Heart right ventricle (tissue), 16 donors: ENCODE measurements at regions not wholly inside any gene's neighbourhood (a gene's known extent, or its start where the extent isn't known, plus 50 kb on each side); places are given as distances from the start of the nearest gene placed in this dataset.
"Not testable (repeated sequence)": the region's sequence is repeated elsewhere in the genome, so short reads cannot be mapped to it uniquely, and the experiment has no call there.

ENCODE experiments used
- ATAC-seq, 8 donors: fragments of 200-7000 bp; cut with Tn5 transposase; one replicate each; pipeline ENCODE4 v1.9.1; 2020; ENCODE audit warnings: mild to moderate bottlenecking in 8 of 8, moderate library complexity in 8 of 8, moderate number of reproducible peaks in 1 of 8
- DNase-seq, 2 donors: peaks; one replicate each; pipeline ENCODE4 v3.0.0-alpha.2; 2020
- H3K27ac ChIP-seq, 10 donors: fragments of 200-600 bp; sonication (generic) in 2 of 10; one replicate each; pipeline versions ENCODE4 v1.5.0 to v1.8.0; 2020 to 2022; ENCODE audit warnings: mild to moderate bottlenecking in 3 of 10
- H3K27me3 ChIP-seq, 7 donors: fragments of 200-600 bp; one replicate each; pipeline ENCODE4 v1.8.0; 2021 to 2022; ENCODE audit warnings: mild to moderate bottlenecking in 2 of 7
- H3K36me3 ChIP-seq, 9 donors: fragments of 200-600 bp; sonication (generic) in 1 of 9; one replicate each; pipeline versions ENCODE4 v1.5.0 to v1.8.0; 2020 to 2022; ENCODE audit warnings: mild to moderate bottlenecking in 2 of 9
- H3K4me1 ChIP-seq, 9 donors: fragments of 200-600 bp; sonication (generic) in 1 of 9; one replicate each; pipeline versions ENCODE4 v1.5.0 to v1.8.0; 2020 to 2022; ENCODE audit warnings: mild to moderate bottlenecking in 4 of 9
- H3K4me3 ChIP-seq, 10 donors: fragments of 200-600 bp; sonication (generic) in 2 of 10; one replicate each; pipeline versions ENCODE4 v1.5.0 to v1.8.0; 2020 to 2022; ENCODE audit warnings: mild to moderate bottlenecking in 7 of 10, moderate library complexity in 2 of 10
- H3K9me3 ChIP-seq, 11 donors: fragments of 200-600 bp in 10 of 11; sonication (generic) in 2 of 11; one replicate each; pipeline versions ENCODE4 v1.5.0 to v1.8.0; 2013 to 2022; ENCODE audit warnings: mild to moderate bottlenecking in 2 of 11, control low read depth in 1 of 11, moderate library complexity in 1 of 11
- CTCF ChIP-seq, 9 donors: fragments of 200-600 bp; sonication (generic) in 2 of 9; IDR thresholded peaks; one replicate each; pipeline versions ENCODE4 v1.5.0 to v1.8.0; 2021 to 2022; ENCODE audit warnings: antibody characterized with exemption in 9 of 9, mild to moderate bottlenecking in 5 of 9, moderate library complexity in 1 of 9
- WGBS, 2 donors: extraction: QIAGEN DNeasy Blood & Tissue Kit; methylation state at CpG; one replicate each; pipeline ENCODE4 v1.1.7; 2013; ENCODE audit warnings: inconsistent platforms in 1 of 2; 5-methylcytosine and 5-hydroxymethylcytosine counted together
- intact Hi-C, 10 donors: fragments of 100-400 bp; cut with DNase I; formaldehyde crosslinking; loops; one replicate each; pipeline versions ENCODE4 v1.11.1 to v1.14.2; 2022
- donor health status: Arrhythmogenic right ventricular cardiomyopathy.
- donor health status: ischemic (EF 13 %, LVEDD 7.1; RV severe dilation, severe dysfunction).
- donor health status: healthy with polysubstance abuse.
- donor health status: DM: no; HTN: yes; CAD: no.
- donor health status: DM: no; HTN: no; CAD: no.
- donor health status: ischemic (EF 25% LVEDD 6.9; RV normal size, moderate dysfunction).
- donor health status: ischemic (EF 25% LVEDD 5.7; RV mildly dilated, moderate dysfunction).
- donor health status: healthy.
- donor health status: DM: yes; HTN: yes; CAD: no.
- donor health status: Ischemic cardiomyopathy.
- donor health status: ischemic (EF 35%, LVEDD 5.7; RV mildly dilated, moderate dysfunction).
- donor health status: nonischemic (EF 11% LVEDD 7.7; RV severe dilation, severe dysfunction).
- donor health status: DM: yes; HTN: yes; CAD: no.
- donor health status: PGD.
- donor health status: ischemic (EF 29% LVEDD 5.4; RV normal size, mild dysfunction).
- donor health status: nonischemic (EF 23%, LVEDD 6.1; RV moderate dilation, normal function).

- Histone ChIP-seq H3K4me1 (no peaks in the 10 kb centered on the region), H3K27ac (no peak overlapping the region), H3K27me3 (no peaks in the 10 kb centered on the region), H3K9me3 (peaks cover 0 to 13% (median 0%) of the 10 kb centered on the region in 11 donors), H3K36me3 (no peaks in the 10 kb centered on the region), H3K4me3 (no peak overlapping the region)
- intact Hi-C loops = no loop called here
- TF ChIP-seq CTCF (IDR thresholded peaks at IDR 0.05) = no peak
- ATAC-seq (no peak), DNase-seq (no peak)
- 53 to 71% methylated on average over 2 of the region's 2 CpGs for WGBS, 2 donors
Observed at GRCh38 chr11:23873406-23873805, 623.4 kb upstream of the LUZP2 start.

- DNase-seq (no peak), ATAC-seq (no peak)
- no peaks in the 10 kb centered on the region for H3K27me3 ChIP-seq
- TF ChIP-seq CTCF (IDR thresholded peaks at IDR 0.05) = no peak
- intact Hi-C loops = no loop called here
- H3K4me1 ChIP-seq = no peaks in the 10 kb centered on the region
- 54 to 59% methylated on average over 4 of the region's 4 CpGs for WGBS, 2 donors
- no peak overlapping the region for H3K4me3 ChIP-seq
- no peaks in the 10 kb centered on the region for H3K36me3 ChIP-seq
- peaks cover 0 to 18% (median 0%) of the 10 kb centered on the region in 11 donors for H3K9me3 ChIP-seq
- H3K27ac ChIP-seq = no peak overlapping the region
Observed at GRCh38 chr11:23875176-23875850, 621.5 kb upstream of the LUZP2 start.

GRCh38 chr11:23883426-23884048 is 613.3 kb upstream of the LUZP2 start:
- DNase-seq, H3K27me3 ChIP-seq, H3K27ac ChIP-seq, H3K4me3 ChIP-seq, H3K4me1 ChIP-seq, intact Hi-C loops, H3K36me3 ChIP-seq, ATAC-seq: not testable (repeated sequence)
- H3K9me3 ChIP-seq = peaks cover 0 to 29% (median 0%) of the 10 kb centered on the region in 11 donors
- WGBS, 2 donors = 90 to 92% methylated on average over 24 to 26 of the region's 26 CpGs

- intact Hi-C loops = no loop called here
- Histone ChIP-seq H3K27me3 (no peaks in the 10 kb centered on the region), H3K36me3 (no peaks in the 10 kb centered on the region), H3K4me3 (no peak overlapping the region), H3K4me1 (no peaks in the 10 kb centered on the region), H3K9me3 (peaks cover 0 to 22% (median 0%) of the 10 kb centered on the region in 11 donors), H3K27ac (no peak overlapping the region)
- TF ChIP-seq CTCF (IDR thresholded peaks at IDR 0.05) = no peak
- no peak for DNase-seq
- no peak for ATAC-seq
Observed at GRCh38 chr11:23884341-23884740, 612.5 kb upstream of the LUZP2 start.

- intact Hi-C loops = no loop called here
- H3K27me3 ChIP-seq = no peaks in the 10 kb centered on the region
- DNase-seq = no peak
- no peak overlapping the region for H3K27ac ChIP-seq
- H3K36me3 ChIP-seq = no peaks in the 10 kb centered on the region
- no peak overlapping the region for H3K4me3 ChIP-seq
- H3K9me3 ChIP-seq = peaks cover 0 to 20% (median 0%) of the 10 kb centered on the region in 11 donors
- H3K4me1 ChIP-seq = no peaks in the 10 kb centered on the region
- TF ChIP-seq CTCF (IDR thresholded peaks at IDR 0.05) = no peak
- ATAC-seq = no peak
- WGBS, 2 donors = 52 to 67% methylated on average over 2 of the region's 2 CpGs
Observed at GRCh38 chr11:23885801-23886200, 611.1 kb upstream of the LUZP2 start.

- H3K27ac ChIP-seq, ATAC-seq, H3K4me1 ChIP-seq, H3K36me3 ChIP-seq, H3K4me3 ChIP-seq, DNase-seq, H3K27me3 ChIP-seq, intact Hi-C loops: not testable (repeated sequence)
- WGBS, 2 donors = 84 to 87% methylated on average over 4 of the region's 4 CpGs
- H3K9me3 ChIP-seq = peaks cover 0 to 17% (median 0%) of the 10 kb centered on the region in 11 donors
Observed at GRCh38 chr11:23887122-23887521, 609.7 kb upstream of the LUZP2 start.
